ENCODE measurements at regions not wholly inside any gene's neighbourhood (a gene's known extent, or its start where the extent isn't known, plus 50 kb on each side); places are given as distances from the start of the nearest gene placed in this dataset.

DNA sequence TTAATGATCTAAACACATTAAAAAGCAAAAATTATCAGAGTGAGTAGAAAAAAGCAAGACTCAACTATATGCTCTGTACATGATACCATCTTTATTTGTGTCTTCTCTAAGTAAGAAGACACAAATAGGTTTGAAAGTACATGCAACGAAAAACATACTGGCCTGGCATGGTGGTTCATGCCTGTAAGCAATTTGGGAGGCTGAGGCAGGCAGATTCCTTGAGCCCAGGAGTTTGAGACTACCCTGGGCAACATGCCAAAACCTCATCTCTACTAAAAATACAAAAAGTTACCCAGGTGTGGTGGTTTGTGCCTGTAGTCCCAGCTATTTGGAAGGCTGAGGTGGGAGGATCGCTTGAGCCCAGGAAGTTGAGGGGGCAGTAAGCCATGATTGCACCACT, 78.1 kb upstream of the TOMM7 start:
- Histone ChIP-seq H4K8ac (replicated peaks; ENCODE audit: insufficient read length, low read depth, low read length) (no peak overlapping the region), H4K91ac (ENCODE audit: insufficient read length, low read depth, low read length) (no peak overlapping the region), H3K18ac (ENCODE audit: insufficient read length, low read depth, low read length) (no peak overlapping the region), H3K9ac (ENCODE audit: extremely low read depth, insufficient read length, low read length) (no peak overlapping the region), H3K27me3 (ENCODE audit: insufficient read depth, low read length) (no peaks in the 10 kb centered on the region), H3K14ac (ENCODE audit: insufficient read depth, low read length) (no peak overlapping the region), H3K4ac (ENCODE audit: low read depth, low read length) (no peak overlapping the region), H2BK15ac (ENCODE audit: low read depth, low read length) (no peak overlapping the region), H2AK5ac (ENCODE audit: insufficient read length, low read length) (no peak overlapping the region), H3K4me1 (ENCODE audit: insufficient read depth, low read length) (peaks cover 4% of the 10 kb centered on the region; the same call in 1 of the 2 replicates), H3K23me2 (ENCODE audit: insufficient read length, low read depth, low read length, poor library complexity, severe bottlenecking) (peaks cover 3% of the 10 kb centered on the region), H2BK12ac (ENCODE audit: insufficient read length, low read depth, low read length) (no peak overlapping the region), H3T11ph (ENCODE audit: low read length) (no peak overlapping the region), H3K9me3 (ENCODE audit: control insufficient read depth, low read depth, low read length) (no peaks in the 10 kb centered on the region), H2AFZ (ENCODE audit: low read length) (no peak overlapping the region), H3K56ac (ENCODE audit: insufficient read length, low read depth, low read length) (no peak overlapping the region), H3K79me1 (ENCODE audit: insufficient read depth, low read depth, low read length, poor library complexity, severe bottlenecking) (no peaks in the 10 kb centered on the region), H3K27ac (ENCODE audit: insufficient read length, low read depth, low read length) (no peak overlapping the region), H2BK120ac (ENCODE audit: low read depth, low read length, poor library complexity, severe bottlenecking) (no peak overlapping the region), H2BK20ac (ENCODE audit: low read depth, low read length, poor library complexity, severe bottlenecking) (no peak overlapping the region), H3K23ac (ENCODE audit: insufficient read length, low read depth, low read length) (no peak overlapping the region), H2BK5ac (ENCODE audit: insufficient read length, low read length) (no peak overlapping the region), H4K5ac (ENCODE audit: insufficient read length, low read depth, low read length) (no peak overlapping the region), H4K20me1 (ENCODE audit: control insufficient read depth, insufficient read depth, insufficient read length) (no peaks in the 10 kb centered on the region), H3K79me2 (ENCODE audit: insufficient read depth, low read length) (no peaks in the 10 kb centered on the region), H3K4me2 (ENCODE audit: insufficient read depth, insufficient read length, low read length) (no peak overlapping the region)
- peaks cover 7 to 8% of the 10 kb centered on the region in 2 experiments for H3K4me1 Mint-ChIP-seq
- no CpG with 5 or more reads among the region's 2 CpGs for WGBS (ENCODE audit: extremely low coverage, insufficient read length, low lambda C conversion rate)
- no peak overlapping the region for H3K27ac Mint-ChIP-seq
- TF ChIP-seq, protein P1, sequence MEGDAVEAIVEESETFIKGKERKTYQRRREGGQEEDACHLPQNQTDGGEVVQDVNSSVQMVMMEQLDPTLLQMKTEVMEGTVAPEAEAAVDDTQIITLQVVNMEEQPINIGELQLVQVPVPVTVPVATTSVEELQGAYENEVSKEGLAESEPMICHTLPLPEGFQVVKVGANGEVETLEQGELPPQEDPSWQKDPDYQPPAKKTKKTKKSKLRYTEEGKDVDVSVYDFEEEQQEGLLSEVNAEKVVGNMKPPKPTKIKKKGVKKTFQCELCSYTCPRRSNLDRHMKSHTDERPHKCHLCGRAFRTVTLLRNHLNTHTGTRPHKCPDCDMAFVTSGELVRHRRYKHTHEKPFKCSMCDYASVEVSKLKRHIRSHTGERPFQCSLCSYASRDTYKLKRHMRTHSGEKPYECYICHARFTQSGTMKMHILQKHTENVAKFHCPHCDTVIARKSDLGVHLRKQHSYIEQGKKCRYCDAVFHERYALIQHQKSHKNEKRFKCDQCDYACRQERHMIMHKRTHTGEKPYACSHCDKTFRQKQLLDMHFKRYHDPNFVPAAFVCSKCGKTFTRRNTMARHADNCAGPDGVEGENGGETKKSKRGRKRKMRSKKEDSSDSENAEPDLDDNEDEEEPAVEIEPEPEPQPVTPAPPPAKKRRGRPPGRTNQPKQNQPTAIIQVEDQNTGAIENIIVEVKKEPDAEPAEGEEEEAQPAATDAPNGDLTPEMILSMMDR (conservative IDR thresholded peaks at IDR 0.05), result no peak
- peaks cover 0 to 8% of the 10 kb centered on the region in 2 experiments; a peak in 2 of 5 replicates for H3K9me3 Mint-ChIP-seq
- no peak overlapping the region for H3K4me3 Mint-ChIP-seq
- no peaks in the 10 kb centered on the region for H3K27me3 Mint-ChIP-seq (ENCODE audit: low read depth)
- peaks cover 0 to 14% (median 3%) of the 10 kb centered on the region in 3 experiments; a peak in 3 of 7 replicates for H3K36me3 Mint-ChIP-seq (ENCODE audit: insufficient read depth in 1 of 3, low read depth in 3 of 3)
- DNase-seq, result no peak
